B cell (primary cell): ENCODE measurements at regions not wholly inside any gene's neighbourhood (a gene's known extent, or its start where the extent isn't known, plus 50 kb on each side); places are given as distances from the start of the nearest gene placed in this dataset.

Experiments
- CTCF ChIP-seq: fragments of 200-600 bp; IDR thresholded peaks from one replicate; pipeline ENCODE4 v1.8.0; 2022; ENCODE audit warnings: antibody characterized with exemption, mild to moderate bottlenecking
- EZH2 ChIP-seq: IDR thresholded peaks from 2 replicates; pipeline ENCODE4 v1.6.1; 2012; ENCODE audit warnings: borderline replicate concordance, low read depth, mild to moderate bottlenecking, moderate library complexity, low read length; ENCODE audit not compliant: insufficient read depth, poor library complexity, severe bottlenecking

DNA sequence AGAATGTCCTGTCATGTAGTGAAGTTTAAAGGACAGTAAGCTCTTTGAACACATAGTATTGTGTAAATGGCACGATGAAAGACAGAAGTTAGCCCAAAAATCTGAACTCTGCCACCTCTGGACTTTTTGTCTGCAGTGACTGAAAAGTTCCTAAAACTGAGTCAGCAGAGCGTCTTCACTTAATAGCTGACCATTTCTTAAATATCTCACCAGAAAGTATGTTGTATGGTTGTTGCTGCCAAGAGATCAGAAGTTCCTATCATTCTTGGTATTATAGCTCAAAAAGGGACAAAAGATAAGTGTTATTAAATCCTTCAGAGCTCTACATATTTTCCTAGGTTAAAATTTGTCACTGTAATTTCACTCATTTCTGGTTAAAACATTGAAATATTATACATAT is 1003.0 kb downstream of the TTLL7 start:
- TF ChIP-seq CTCF: no peak
- TF ChIP-seq EZH2: no peak
